PC-3 (cell line): ENCODE measurements at regions not wholly inside any gene's neighbourhood (a gene's known extent, or its start where the extent isn't known, plus 50 kb on each side); places are given as distances from the start of the nearest gene placed in this dataset.

ENCODE experiments used
- ATAC-seq: fragments of 200-7000 bp; cut with Tn5 transposase; 2 replicates; pipeline ENCODE4 v1.9.1; 2020; ENCODE audit warnings: mild to moderate bottlenecking, moderate library complexity
- BruUV-seq: library from RNA; stranded (reverse); fragments of 400-500 nt; replicated peaks from 2 replicates; lab custom pipeline; 2021; lab: Mats Ljungman, UMichigan
- CTCF ChIA-PET: fragments of 300-600 bp; sonication (Branson Sonifier 250); formaldehyde crosslinking; loops from one replicate; lab custom pipeline; 2022; ENCODE audit warnings: antibody characterized with exemption; lab: Charles Lee
- POLR2A ChIA-PET: fragments of 300-600 bp; sonication (Branson Sonifier 250); formaldehyde crosslinking; loops from one replicate; lab custom pipeline; 2022; ENCODE audit warnings: antibody characterized with exemption; ENCODE audit not compliant: unreplicated experiment; lab: Charles Lee
- DNase-seq: peaks from one replicate; pipeline ENCODE4 v3.0.0-alpha.2; 2015
- H2AFZ ChIP-seq: fragments of 300-600 bp; sonication (generic); 2 replicates; pipeline ENCODE4 v1.6.0; 2016; ENCODE audit warnings: antibody characterized with exemption, low read length
- H3F3A ChIP-seq: fragments of 300-600 bp; sonication (generic); one replicate; pipeline ENCODE4 v1.6.0; 2017; ENCODE audit warnings: antibody characterized with exemption, low read length, control low read depth, mild to moderate bottlenecking; ENCODE audit not compliant: unreplicated experiment
- H3K27ac ChIP-seq: fragments of 300-600 bp; sonication (generic); 2 replicates; pipeline ENCODE4 v1.5.1; 2016; ENCODE audit warnings: mild to moderate bottlenecking, low read length
- H3K27me3 ChIP-seq: fragments of 300-600 bp; sonication (generic); 2 replicates; pipeline ENCODE4 v1.6.1; 2016; ENCODE audit warnings: low read length, mixed read lengths
- H3K36me3 ChIP-seq: fragments of 300-600 bp; sonication (generic); 2 replicates; pipeline ENCODE4 v1.6.1; 2016; ENCODE audit warnings: low read depth, mixed run types, low read length, mixed read lengths
- H3K4me1 ChIP-seq: fragments of 300-600 bp; sonication (generic); 2 replicates; pipeline ENCODE4 v1.5.1; 2016; ENCODE audit warnings: low read length; ENCODE audit not compliant: insufficient read depth
- H3K4me2 ChIP-seq: fragments of 300-600 bp; sonication (generic); 2 replicates; pipeline ENCODE4 v1.6.0; 2016; ENCODE audit warnings: low read length
- H3K4me3 ChIP-seq: fragments of 300-600 bp; sonication (generic); 2 replicates; pipeline ENCODE4 v1.5.1; 2016; ENCODE audit warnings: mild to moderate bottlenecking, low read length, mixed read lengths
- H3K79me2 ChIP-seq: fragments of 300-600 bp; sonication (generic); 2 replicates; pipeline ENCODE4 v1.6.1; 2017; ENCODE audit warnings: low read length, mixed read lengths
- H3K9ac ChIP-seq: fragments of 300-600 bp; sonication (generic); 2 replicates; pipeline ENCODE4 v1.6.0; 2016; ENCODE audit warnings: mild to moderate bottlenecking, low read length
- H3K9me2 ChIP-seq: fragments of 300-600 bp; sonication (generic); replicated peaks from 2 replicates; pipeline ENCODE4 v1.6.1; 2016; ENCODE audit warnings: mixed run types, low read length, mixed read lengths
- H3K9me3 ChIP-seq: fragments of 300-600 bp; sonication (generic); 2 replicates; pipeline ENCODE4 v1.6.1; 2016; ENCODE audit warnings: low read length, mixed read lengths
- H4K20me1 ChIP-seq: fragments of 300-600 bp; sonication (generic); 2 replicates; pipeline ENCODE4 v1.6.1; 2016; ENCODE audit warnings: low read length, mixed read lengths
- EZH2 ChIP-seq: fragments of 300-600 bp; sonication (generic); IDR thresholded peaks from one replicate; pipeline ENCODE4 v1.6.1; 2017; ENCODE audit warnings: antibody characterized with exemption, mild to moderate bottlenecking, low read length; ENCODE audit not compliant: unreplicated experiment
- EZH2phosphoT487 ChIP-seq: fragments of 300-600 bp; sonication (generic); IDR thresholded peaks from 2 replicates; pipeline ENCODE4 v1.6.1; 2018; ENCODE audit warnings: mild to moderate bottlenecking, antibody characterized with exemption, low read length, borderline replicate concordance
- intact Hi-C: fragments of 100-400 bp; cut with micrococcal nuclease; formaldehyde crosslinking; loops from 2 replicates; pipeline ENCODE4 v1.9.0; 2023
- TF ChIP-seq, protein P1 (sequence below): fragments of 300-600 bp; sonication (generic); conservative IDR thresholded peaks from 2 replicates; pipeline ENCODE4 v1.5.1; 2017; ENCODE audit warnings: antibody characterized with exemption, low read depth, mild to moderate bottlenecking, low read length

- ATAC-seq (no peak), DNase-seq (no peak)
- no peak overlapping the region for H3K4me2 ChIP-seq
- no peaks in the 10 kb centered on the region for H3K36me3 ChIP-seq
- BruUV-seq: no TSS peak
- TF ChIP-seq, protein P1, sequence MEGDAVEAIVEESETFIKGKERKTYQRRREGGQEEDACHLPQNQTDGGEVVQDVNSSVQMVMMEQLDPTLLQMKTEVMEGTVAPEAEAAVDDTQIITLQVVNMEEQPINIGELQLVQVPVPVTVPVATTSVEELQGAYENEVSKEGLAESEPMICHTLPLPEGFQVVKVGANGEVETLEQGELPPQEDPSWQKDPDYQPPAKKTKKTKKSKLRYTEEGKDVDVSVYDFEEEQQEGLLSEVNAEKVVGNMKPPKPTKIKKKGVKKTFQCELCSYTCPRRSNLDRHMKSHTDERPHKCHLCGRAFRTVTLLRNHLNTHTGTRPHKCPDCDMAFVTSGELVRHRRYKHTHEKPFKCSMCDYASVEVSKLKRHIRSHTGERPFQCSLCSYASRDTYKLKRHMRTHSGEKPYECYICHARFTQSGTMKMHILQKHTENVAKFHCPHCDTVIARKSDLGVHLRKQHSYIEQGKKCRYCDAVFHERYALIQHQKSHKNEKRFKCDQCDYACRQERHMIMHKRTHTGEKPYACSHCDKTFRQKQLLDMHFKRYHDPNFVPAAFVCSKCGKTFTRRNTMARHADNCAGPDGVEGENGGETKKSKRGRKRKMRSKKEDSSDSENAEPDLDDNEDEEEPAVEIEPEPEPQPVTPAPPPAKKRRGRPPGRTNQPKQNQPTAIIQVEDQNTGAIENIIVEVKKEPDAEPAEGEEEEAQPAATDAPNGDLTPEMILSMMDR: no peak
- no peak for TF ChIP-seq EZH2
- no peak overlapping the region for H2AFZ ChIP-seq
- no peaks in the 10 kb centered on the region for H4K20me1 ChIP-seq
- intact Hi-C loops: no loop called here
- CTCF ChIA-PET: no interaction called here
- H3K4me3 ChIP-seq: no peak overlapping the region
- no peaks in the 10 kb centered on the region for H3F3A ChIP-seq
- no peak overlapping the region for H3K27ac ChIP-seq
- POLR2A ChIA-PET: no interaction called here
- H3K4me1 ChIP-seq: no peaks in the 10 kb centered on the region
- H3K9me3 ChIP-seq: no peaks in the 10 kb centered on the region
- H3K79me2 ChIP-seq: no peaks in the 10 kb centered on the region
- no peaks in the 10 kb centered on the region for H3K27me3 ChIP-seq
- H3K9ac ChIP-seq: no peak overlapping the region
- H3K9me2 ChIP-seq: no peaks in the 10 kb centered on the region
Observed at GRCh38 chr11:38100836-38101462, 1502.9 kb upstream of the RAG2 start.

DNA sequence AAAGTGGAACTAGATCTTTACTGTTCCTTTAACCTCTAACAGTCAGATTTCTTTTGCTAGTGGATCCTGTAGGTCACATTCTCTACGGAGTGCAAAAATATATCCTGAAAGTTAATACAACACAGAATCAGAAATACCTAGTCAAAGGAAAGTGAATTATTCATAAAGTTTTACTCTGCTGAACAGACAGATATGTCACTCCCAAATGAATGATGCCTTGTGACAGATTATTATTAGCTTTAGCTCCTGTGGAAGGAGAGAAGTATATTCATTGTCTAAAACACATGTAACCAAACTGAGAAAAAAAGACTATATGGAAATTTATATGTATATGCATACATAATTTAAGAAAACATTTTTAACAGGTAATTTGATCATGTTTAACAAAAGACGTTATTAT lies 1497.2 kb upstream of the RAG2 start:
- no peak for DNase-seq
- H4K20me1 ChIP-seq: no peaks in the 10 kb centered on the region
- no peak overlapping the region for H3K27ac ChIP-seq
- intact Hi-C loops: no loop called here
- ChIA-PET CTCF (no interaction called here), POLR2A (no interaction called here)
- no TSS peak for BruUV-seq
- no peaks in the 10 kb centered on the region for H3K27me3 ChIP-seq
- no peaks in the 10 kb centered on the region for H3K9me2 ChIP-seq
- H3K4me1 ChIP-seq: no peaks in the 10 kb centered on the region
- no peaks in the 10 kb centered on the region for H3K79me2 ChIP-seq
- ATAC-seq: no peak
- H3K4me3 ChIP-seq: no peak overlapping the region
- H2AFZ ChIP-seq: no peak overlapping the region
- no peaks in the 10 kb centered on the region for H3K36me3 ChIP-seq
- TF ChIP-seq EZH2phosphoT487: no peak
- no peak for TF ChIP-seq EZH2
- TF ChIP-seq, protein P1: no peak
- no peaks in the 10 kb centered on the region for H3K9me3 ChIP-seq
- H3K9ac ChIP-seq: no peak overlapping the region
- H3K4me2 ChIP-seq: no peak overlapping the region
- H3F3A ChIP-seq: no peaks in the 10 kb centered on the region

DNA sequence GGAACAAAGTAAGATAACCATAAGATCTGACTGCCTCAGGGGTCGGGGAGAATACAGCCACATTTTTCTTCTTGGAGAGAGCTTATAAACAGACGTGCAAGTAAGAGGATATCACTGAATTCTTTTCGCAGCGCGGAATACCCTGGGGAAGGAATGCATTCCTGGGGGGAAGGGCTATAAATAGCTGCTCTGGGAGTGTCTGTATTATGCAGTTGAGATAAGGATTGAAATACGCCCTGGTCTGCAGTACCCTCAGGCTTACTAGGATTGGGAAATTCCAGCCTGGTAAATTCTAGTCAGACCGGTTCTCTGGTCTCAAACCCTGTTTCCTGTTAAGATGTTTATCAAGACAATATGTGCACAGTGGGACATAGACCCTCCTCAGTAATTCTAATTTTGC lies 1491.7 kb upstream of the RAG2 start:
- POLR2A ChIA-PET: no interaction called here
- DNase-seq (peak; percentile 58), ATAC-seq (no peak)
- Histone ChIP-seq H3K36me3 (no peaks in the 10 kb centered on the region), H4K20me1 (no peaks in the 10 kb centered on the region), H3F3A (no peaks in the 10 kb centered on the region), H3K9me3 (no peaks in the 10 kb centered on the region), H3K27me3 (no peaks in the 10 kb centered on the region), H3K9ac (no peak overlapping the region), H3K4me3 (no peak overlapping the region), H3K4me1 (no peaks in the 10 kb centered on the region), H3K79me2 (no peaks in the 10 kb centered on the region), H3K27ac (no peak overlapping the region), H3K9me2 (no peaks in the 10 kb centered on the region), H3K4me2 (no peak overlapping the region), H2AFZ (no peak overlapping the region)
- CTCF ChIA-PET: no interaction called here
- TF ChIP-seq, protein P1: no peak
- TF ChIP-seq EZH2: no peak
- TF ChIP-seq EZH2phosphoT487: no peak
- intact Hi-C loops: no loop called here
- BruUV-seq: no TSS peak
